Pancreas (tissue), 10 donors: ENCODE measurements at regions not wholly inside any gene's neighbourhood (a gene's known extent, or its start where the extent isn't known, plus 50 kb on each side); places are given as distances from the start of the nearest gene placed in this dataset.
A peak's percentile ranks its signal among the peaks of the same experiment; 100 is the strongest.
"Not testable (repeated sequence)": the region's sequence is repeated elsewhere in the genome, so short reads cannot be mapped to it uniquely, and the experiment has no call there.

Source experiments
- ATAC-seq, 4 donors: fragments of 200-7000 bp; cut with Tn5 transposase; one replicate each; pipeline versions ENCODE4 v1.8.0 to v1.9.1; 2020; ENCODE audit warnings: mild to moderate bottlenecking in 4 of 4, moderate library complexity in 4 of 4
- DNase-seq, 6 donors: peaks; one replicate each; pipeline ENCODE4 v3.0.0-alpha.2; 2020
- FAIRE-seq: peaks from 2 replicates; lab custom pipeline; 2012; peaks lifted over from hg19 to GRCh38; lab: Jason Lieb, UNC
- H3K27ac ChIP-seq, 4 donors: fragments of 200-600 bp; sonication (generic); 1 replicate in 3 of 4; 2 replicates in 1 of 4; pipeline versions ENCODE4 v1.5.0 to v1.8.0; 2020
- H3K27me3 ChIP-seq, 4 donors: fragments of 200-600 bp; one replicate each; pipeline ENCODE4 v1.8.0; 2021
- H3K36me3 ChIP-seq, 3 donors: fragments of 200-600 bp; sonication (generic) in 1 of 3; one replicate each; pipeline versions ENCODE4 v1.5.0 to v1.8.0; 2020 to 2021
- H3K4me1 ChIP-seq, 3 donors: fragments of 200-600 bp; one replicate each; pipeline ENCODE4 v1.8.0; 2021
- H3K4me3 ChIP-seq, 4 donors: fragments of 200-600 bp; sonication (generic) in 2 of 4; one replicate each; pipeline versions ENCODE4 v1.5.0 to v1.8.0; 2020 to 2021
- H3K9me3 ChIP-seq, 4 donors: fragments of 200-600 bp; one replicate each; pipeline ENCODE4 v1.8.0; 2021
- CTCF ChIP-seq, 4 donors: fragments of 200-600 bp; sonication (generic) in 3 of 4; IDR thresholded peaks; one replicate each; pipeline versions ENCODE4 v1.5.0 to v1.8.0; 2021; ENCODE audit warnings: antibody characterized with exemption in 4 of 4
- WGBS, 2 donors: extraction: QIAGEN DNeasy Blood & Tissue Kit; methylation state at CpG; one replicate each; pipeline ENCODE4 v1.1.7; 2013; 5-methylcytosine and 5-hydroxymethylcytosine counted together
- intact Hi-C, 3 donors: fragments of 100-400 bp; cut with DNase I; formaldehyde crosslinking; loops; one replicate each; pipeline versions ENCODE4 v1.11.1 to v1.14.2; 2022
- donor health status: healthy with polysubstance abuse.
- donor health status: DM: no; HTN: no; CAD: no; lungs with moderate emphysema.
- donor health status: DM: no; HTN: no; CAD: no.
- donor health status: control.
- donor health status: control.
- donor health status: Bipolar disorder and iron deficiency.
- donor health status: DM: yes; HTN: yes; CAD: no.
- donor health status: DM: no; HTN: no; CAD: no.
- donor health status: DM: no; HTN: no; CAD: no.
- donor health status: DM: yes; HTN: yes; CAD: no.

- Histone ChIP-seq H3K9me3 (no peaks in the 10 kb centered on the region), H3K4me1 (no peaks in the 10 kb centered on the region), H3K27me3 (no peaks in the 10 kb centered on the region), H3K27ac (no peak overlapping the region), H3K36me3 (no peaks in the 10 kb centered on the region), H3K4me3 (no peak overlapping the region)
- FAIRE-seq (no peak), DNase-seq (no peak), ATAC-seq (no peak)
- intact Hi-C loops: no loop called here
- TF ChIP-seq CTCF (IDR thresholded peaks at IDR 0.05): no peak
- 92 to 94% methylated on average over 2 of the region's 2 CpGs for WGBS, 2 donors
Measured at GRCh38 chr17:73851921-73852320, 207.7 kb upstream of the SDK2 start.

- peak in 1 of 4 donors; percentile 29 for ATAC-seq
- FAIRE-seq: no peak
- H3K27ac ChIP-seq: no peak overlapping the region
- no peak for TF ChIP-seq CTCF (IDR thresholded peaks at IDR 0.05)
- H3K27me3 ChIP-seq: no peaks in the 10 kb centered on the region
- 78 to 89% methylated on average over 15 of the region's 15 CpGs for WGBS, 2 donors
- intact Hi-C loops: no loop called here
- no peaks in the 10 kb centered on the region for H3K4me1 ChIP-seq
- H3K4me3 ChIP-seq: no peak overlapping the region
- no peaks in the 10 kb centered on the region for H3K36me3 ChIP-seq
- no peak for DNase-seq
- no peaks in the 10 kb centered on the region for H3K9me3 ChIP-seq
Measured at GRCh38 chr17:73855720-73856333, 211.6 kb upstream of the SDK2 start.

- H3K27me3 ChIP-seq: no peaks in the 10 kb centered on the region
- H3K27ac ChIP-seq: no peak overlapping the region
- no peak overlapping the region for H3K4me3 ChIP-seq
- no peaks in the 10 kb centered on the region for H3K9me3 ChIP-seq
- intact Hi-C loops: no loop called here
- H3K4me1 ChIP-seq: no peaks in the 10 kb centered on the region
- ATAC-seq (no peak), DNase-seq (no peak), FAIRE-seq (no peak)
- 45 to 66% methylated on average over 11 of the region's 11 CpGs for WGBS, 2 donors
- no peaks in the 10 kb centered on the region for H3K36me3 ChIP-seq
- TF ChIP-seq CTCF (IDR thresholded peaks at IDR 0.05): no peak
Measured at GRCh38 chr17:73856556-73856955, 212.3 kb upstream of the SDK2 start.

- H3K4me3 ChIP-seq, intact Hi-C loops, H3K36me3 ChIP-seq, FAIRE-seq, H3K27ac ChIP-seq, H3K27me3 ChIP-seq, H3K4me1 ChIP-seq, H3K9me3 ChIP-seq, ATAC-seq, DNase-seq: not testable (repeated sequence)
- 71 to 93% methylated on average over 1 of the region's 1 CpG for WGBS, 2 donors
Measured at GRCh38 chr17:73859439-73860008, 215.3 kb upstream of the SDK2 start.

GRCh38 chr17:73861543-73861942 is 217.3 kb upstream of the SDK2 start:
- Histone ChIP-seq H3K27me3 (no peaks in the 10 kb centered on the region), H3K4me1 (no peaks in the 10 kb centered on the region), H3K9me3 (no peaks in the 10 kb centered on the region), H3K4me3 (no peak overlapping the region), H3K36me3 (no peaks in the 10 kb centered on the region), H3K27ac (no peak overlapping the region)
- FAIRE-seq (no peak), ATAC-seq (no peak), DNase-seq (no peak)
- intact Hi-C loops: no loop called here
- WGBS, 2 donors: 91 to 97% methylated on average over 3 of the region's 3 CpGs
- TF ChIP-seq CTCF (IDR thresholded peaks at IDR 0.05): no peak
